WERI-Rb-1 (cell line): ENCODE measurements at regions not wholly inside any gene's neighbourhood (a gene's known extent, or its start where the extent isn't known, plus 50 kb on each side); places are given as distances from the start of the nearest gene placed in this dataset.

ENCODE experiments used
- DNase-seq: peaks from one replicate; pipeline ENCODE4 v3.0.0-alpha.2; 2020
- H3K27ac ChIP-seq: fragments of 250-450 bp; sonication (Bioruptor Pico); 2 replicates; pipeline ENCODE4 v1.5.1; 2020; ENCODE audit warnings: mild to moderate bottlenecking, moderate library complexity
- H3K27me3 ChIP-seq: fragments of 250-450 bp; sonication (Bioruptor Pico); 2 replicates; pipeline ENCODE4 v1.5.1; 2021; ENCODE audit warnings: mild to moderate bottlenecking, low read depth, moderate library complexity; ENCODE audit not compliant: insufficient read depth, severe bottlenecking
- H3K36me3 ChIP-seq: fragments of 250-450 bp; sonication (Bioruptor Pico); 2 replicates; pipeline ENCODE4 v1.5.1; 2020; ENCODE audit warnings: mild to moderate bottlenecking, moderate library complexity
- H3K4me3 ChIP-seq: 2 replicates; pipeline ENCODE4 v1.5.1; 2011; ENCODE audit warnings: low read depth, mild to moderate bottlenecking, control low read depth, low read length
- H3K9me3 ChIP-seq: fragments of 250-450 bp; sonication (Bioruptor Pico); 2 replicates; pipeline ENCODE4 v1.5.1; 2021; ENCODE audit warnings: mild to moderate bottlenecking, moderate library complexity; ENCODE audit not compliant: severe bottlenecking
- CTCF ChIP-seq: IDR thresholded peaks from 2 replicates; pipeline ENCODE4 v1.5.1; 2011; ENCODE audit warnings: low read depth, mild to moderate bottlenecking, control low read depth, inconsistent platforms, low read length

GRCh38 chr19:28585796-28586195 is 627.2 kb downstream of the UQCRFS1 start:
- Histone ChIP-seq H3K27ac (no peak overlapping the region), H3K9me3 (no peaks in the 10 kb centered on the region), H3K27me3 (peaks cover 89% of the 10 kb centered on the region), H3K36me3 (no peaks in the 10 kb centered on the region), H3K4me3 (no peak overlapping the region)
- no peak for TF ChIP-seq CTCF
- no peak for DNase-seq

GRCh38 chr19:28583713-28584112 is 629.2 kb downstream of the UQCRFS1 start:
- Histone ChIP-seq H3K27ac (no peak overlapping the region), H3K36me3 (no peaks in the 10 kb centered on the region), H3K27me3 (peaks cover 89% of the 10 kb centered on the region), H3K4me3 (no peak overlapping the region), H3K9me3 (no peaks in the 10 kb centered on the region)
- TF ChIP-seq CTCF, result no peak
- DNase-seq, result no peak

- no peak overlapping the region for H3K27ac ChIP-seq
- H3K36me3 ChIP-seq, result no peaks in the 10 kb centered on the region
- no peak overlapping the region for H3K4me3 ChIP-seq
- no peak for TF ChIP-seq CTCF
- peaks cover 89% of the 10 kb centered on the region for H3K27me3 ChIP-seq
- DNase-seq, result no peak
- no peaks in the 10 kb centered on the region for H3K9me3 ChIP-seq
Observed at GRCh38 chr19:28583242-28583641, 629.7 kb downstream of the UQCRFS1 start.

GRCh38 chr19:28582796-28583195 is 630.2 kb downstream of the UQCRFS1 start:
- Histone ChIP-seq H3K36me3 (no peaks in the 10 kb centered on the region), H3K4me3 (no peak overlapping the region), H3K27ac (no peak overlapping the region), H3K9me3 (no peaks in the 10 kb centered on the region), H3K27me3 (peaks cover 89% of the 10 kb centered on the region)
- no peak for DNase-seq
- TF ChIP-seq CTCF, result no peak

- no peak for TF ChIP-seq CTCF
- Histone ChIP-seq H3K4me3 (no peak overlapping the region), H3K36me3 (no peaks in the 10 kb centered on the region), H3K27ac (no peak overlapping the region), H3K9me3 (no peaks in the 10 kb centered on the region), H3K27me3 (peaks cover 89% of the 10 kb centered on the region)
- no peak for DNase-seq
Observed at GRCh38 chr19:28582344-28582743, 630.6 kb downstream of the UQCRFS1 start.

- H3K4me3 ChIP-seq, result no peak overlapping the region
- no peak for DNase-seq
- no peaks in the 10 kb centered on the region for H3K9me3 ChIP-seq
- no peaks in the 10 kb centered on the region for H3K36me3 ChIP-seq
- H3K27ac ChIP-seq, result no peak overlapping the region
- H3K27me3 ChIP-seq, result peaks cover 87% of the 10 kb centered on the region
- no peak for TF ChIP-seq CTCF
Observed at GRCh38 chr19:28581468-28581770, 631.5 kb downstream of the UQCRFS1 start.
